Iris pigment epithelial cell (primary cell): ENCODE measurements at regions not wholly inside any gene's neighbourhood (a gene's known extent, or its start where the extent isn't known, plus 50 kb on each side); places are given as distances from the start of the nearest gene placed in this dataset.

Experiments
- DNase-seq: peaks from one replicate; pipeline ENCODE4 v3.0.0-alpha.2; 2011; ENCODE audit warnings: low read depth

DNA sequence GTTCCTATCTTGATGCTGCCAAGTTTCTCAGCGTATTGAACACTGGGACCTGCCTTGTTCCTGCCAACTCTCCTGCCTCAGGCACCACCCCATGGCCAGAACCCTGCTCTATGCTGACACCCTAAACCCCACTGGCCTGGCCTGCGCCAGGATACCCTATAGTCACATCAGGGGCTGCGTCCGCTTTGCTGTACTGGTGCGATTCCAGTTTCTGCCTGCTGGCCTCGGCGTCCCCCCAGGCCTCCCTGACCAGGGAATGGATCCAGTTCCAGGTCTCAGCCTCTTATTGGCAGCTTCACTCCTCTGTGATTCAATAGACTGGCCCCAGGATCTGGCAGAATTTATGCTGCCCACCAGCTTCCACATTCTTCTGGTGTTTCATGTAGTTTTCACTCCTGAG lies 55.0 kb downstream of the GPR6 start:
- DNase-seq, result no peak

DNA sequence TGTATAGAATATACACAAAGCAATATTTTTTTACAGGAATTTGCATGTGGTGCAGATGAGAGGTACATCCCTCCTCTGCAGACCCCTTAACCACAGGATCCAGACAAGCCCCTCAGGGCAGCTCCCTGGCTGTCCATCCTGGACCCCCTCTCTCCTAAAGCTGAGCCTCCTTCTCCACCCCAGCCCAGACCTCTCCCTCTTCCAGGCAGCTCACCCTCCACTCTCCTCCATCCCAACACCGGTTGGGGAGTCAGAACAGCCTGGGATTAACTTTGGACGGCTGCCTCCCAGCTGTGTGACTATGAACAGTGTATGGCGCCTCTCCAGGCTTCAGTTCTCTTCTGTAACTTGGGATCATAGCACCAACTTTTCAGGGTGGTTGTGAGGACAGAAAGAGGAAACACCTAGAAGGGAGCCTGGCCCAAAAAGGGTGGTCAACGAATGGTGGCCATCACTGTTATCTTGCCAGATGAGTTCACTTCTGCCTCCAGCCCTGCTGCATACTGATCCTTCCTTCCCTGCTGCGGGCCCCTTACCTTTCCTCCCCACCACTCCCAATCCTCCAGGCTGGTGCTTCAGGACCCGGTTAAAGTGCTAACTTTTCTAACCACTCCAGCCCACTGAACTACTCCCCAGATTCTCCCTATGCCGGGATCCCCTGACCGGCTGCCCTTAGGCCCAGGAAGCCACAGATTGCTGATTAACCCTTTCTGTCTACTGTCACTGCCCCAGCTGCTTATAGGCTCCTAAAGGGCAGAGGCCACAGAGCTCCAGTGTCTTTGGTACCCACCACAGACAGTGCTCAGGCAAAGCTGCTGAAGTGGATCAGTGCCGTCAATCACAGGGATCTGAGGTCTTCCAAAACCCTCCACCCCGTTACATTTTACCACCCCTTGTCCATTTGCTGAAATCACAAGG lies 55.9 kb downstream of the GPR6 start:
- no peak for DNase-seq

DNA sequence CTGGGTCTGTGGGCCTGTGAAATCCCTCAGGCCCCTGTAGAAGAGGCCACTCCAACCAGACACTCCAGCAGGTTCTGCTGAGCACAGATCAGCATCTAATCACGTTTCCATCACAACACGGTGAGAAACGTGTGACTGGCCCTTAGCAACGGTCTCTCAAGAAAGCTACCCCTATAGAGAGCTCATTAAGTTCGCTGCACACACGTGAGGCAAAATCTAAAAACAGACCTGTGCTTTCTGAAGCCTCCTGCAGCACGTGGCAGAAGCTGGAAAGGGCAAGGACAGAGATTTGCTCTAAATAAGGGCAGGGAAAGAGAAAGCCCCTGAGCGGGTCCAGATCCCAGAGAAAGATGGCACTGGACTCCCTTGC lies 56.5 kb downstream of the GPR6 start:
- no peak for DNase-seq

DNA sequence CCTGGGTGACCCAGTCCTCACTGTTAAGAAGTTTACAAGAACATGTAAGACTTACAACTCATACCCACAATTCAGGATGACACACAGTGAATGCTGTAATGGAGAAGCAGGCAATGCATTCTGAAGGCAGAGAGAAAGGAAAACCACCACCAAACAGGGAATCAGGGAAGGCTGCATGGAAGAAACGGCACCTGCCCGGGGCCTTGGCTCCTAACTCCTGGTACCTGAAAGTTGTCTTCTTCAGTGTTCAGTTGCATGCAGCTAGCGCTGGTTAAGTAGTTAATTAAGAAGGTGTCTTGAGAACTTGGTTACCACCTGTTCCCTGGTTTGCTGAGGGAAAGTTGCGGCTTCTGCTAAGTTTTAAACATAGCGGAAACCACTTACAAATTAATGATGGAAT lies 57.2 kb downstream of the GPR6 start:
- DNase-seq, result no peak

DNA sequence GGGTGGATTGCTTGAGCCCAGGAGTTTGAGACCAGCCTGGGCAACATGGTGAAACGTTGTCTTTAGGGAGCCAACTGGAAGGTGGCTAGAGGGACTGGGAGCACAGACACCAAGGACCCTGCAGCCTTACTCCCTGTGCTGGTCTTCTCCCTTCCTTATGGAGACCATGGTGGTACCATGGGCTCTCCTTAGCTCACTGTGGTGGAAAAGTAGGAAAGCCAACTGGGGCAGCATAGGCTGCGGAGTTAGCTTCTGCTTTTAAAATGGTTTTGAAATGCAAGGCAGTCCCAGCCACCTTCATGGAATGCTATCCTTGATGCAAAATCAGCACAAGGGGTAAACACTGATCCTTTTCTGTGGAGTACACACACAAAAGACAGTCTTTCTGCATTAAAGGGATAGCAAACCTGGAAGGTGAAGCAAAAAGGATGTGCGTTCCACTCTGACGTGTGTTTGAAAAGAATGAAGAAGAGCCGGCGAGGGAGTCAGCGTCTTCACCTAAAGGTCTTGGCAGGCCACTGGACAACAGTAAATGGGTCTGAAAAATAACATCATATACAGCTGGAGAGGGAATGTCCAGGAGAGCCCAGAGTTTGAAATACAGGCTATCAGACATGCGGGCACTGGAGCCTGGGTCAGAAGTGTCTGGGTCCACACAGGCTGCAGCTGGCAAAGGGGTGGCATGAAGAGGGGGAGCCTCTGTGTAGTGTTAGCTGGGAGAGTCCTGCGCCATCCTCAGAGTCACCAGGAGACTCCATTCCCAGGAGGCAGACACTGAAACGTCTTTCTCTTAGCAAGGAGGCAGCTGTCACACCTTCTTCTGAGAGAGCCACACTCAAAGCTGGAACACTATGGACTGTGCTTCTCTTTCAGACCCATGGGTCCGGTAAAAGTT lies 58.5 kb downstream of the GPR6 start:
- DNase-seq, result no peak

DNA sequence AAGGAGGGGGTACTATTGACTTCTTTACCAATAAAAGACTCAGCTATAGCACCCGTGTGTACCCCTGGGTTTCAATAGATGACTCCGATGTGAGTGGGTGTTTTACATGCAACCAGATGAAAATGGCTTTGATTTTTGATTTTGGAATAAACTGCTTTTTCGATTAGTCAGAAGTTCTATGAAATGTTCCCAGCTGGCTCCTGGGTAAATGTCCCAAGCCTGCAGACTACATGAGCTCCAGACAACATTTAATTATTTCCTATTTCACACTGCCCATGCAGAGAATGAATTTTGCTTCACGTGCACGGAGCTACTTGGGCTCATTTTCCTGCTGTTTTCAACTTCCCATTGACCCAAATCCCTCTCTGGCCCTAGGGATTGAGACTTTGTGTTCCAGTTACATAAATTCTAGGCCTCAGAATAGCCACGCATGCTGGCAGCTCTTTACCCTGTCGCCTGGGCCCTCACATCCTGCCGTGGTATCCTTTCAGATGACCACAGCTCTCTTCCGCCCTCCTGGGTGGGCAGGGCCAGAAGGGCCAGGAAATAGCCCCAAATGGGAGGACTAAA lies 59.7 kb downstream of the GPR6 start:
- DNase-seq, result no peak

DNA sequence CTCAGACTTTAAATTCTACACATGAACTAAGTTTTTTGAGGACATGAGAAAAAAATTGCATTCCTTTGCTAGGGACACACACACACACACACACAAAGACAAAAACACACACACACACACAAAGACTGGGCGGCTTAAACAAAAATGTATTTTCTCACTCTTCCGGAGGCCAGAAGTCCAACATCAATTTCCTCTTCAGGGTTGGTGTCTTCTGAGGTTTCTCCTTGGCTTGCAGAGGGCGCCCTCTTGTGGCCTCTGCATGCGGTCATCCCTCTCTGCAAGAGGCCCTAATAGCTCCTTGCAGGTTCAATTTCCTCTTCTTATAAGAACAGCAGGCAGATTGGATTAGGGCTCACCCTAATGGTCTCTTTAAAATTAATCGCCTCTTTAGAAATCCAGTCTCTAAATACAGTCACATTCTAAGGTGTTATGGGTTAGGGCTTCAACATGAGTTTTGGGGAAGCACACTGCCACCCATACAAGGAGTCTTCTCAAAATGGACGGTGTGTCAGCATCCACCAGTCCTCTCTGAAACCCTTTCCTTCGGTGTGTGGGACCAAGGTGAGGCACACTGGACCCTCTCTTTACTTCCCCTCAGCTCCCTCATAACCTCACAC lies 61.4 kb downstream of the GPR6 start:
- peak; percentile 91 for DNase-seq

DNA sequence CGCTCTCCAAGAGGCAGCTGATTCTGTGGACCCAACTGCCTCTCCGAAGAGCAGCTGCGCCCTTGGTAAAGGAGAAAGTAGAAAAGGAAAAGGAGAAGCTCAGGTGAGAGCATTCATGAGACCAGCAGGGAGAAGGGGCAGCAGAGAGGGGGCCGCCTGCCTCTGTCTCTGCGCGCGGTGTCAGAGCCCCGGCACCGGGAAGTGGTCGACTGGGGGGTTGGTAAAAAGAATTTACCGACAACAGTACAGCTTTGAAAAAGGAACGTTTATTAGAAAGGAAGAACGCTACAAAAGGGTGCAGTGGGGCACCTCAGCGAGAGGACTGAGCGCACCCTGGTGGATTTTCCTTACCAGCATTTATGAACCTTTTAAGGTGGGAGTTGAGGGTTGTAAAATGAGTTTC lies 61.9 kb downstream of the GPR6 start:
- peak; percentile 22 for DNase-seq

DNA sequence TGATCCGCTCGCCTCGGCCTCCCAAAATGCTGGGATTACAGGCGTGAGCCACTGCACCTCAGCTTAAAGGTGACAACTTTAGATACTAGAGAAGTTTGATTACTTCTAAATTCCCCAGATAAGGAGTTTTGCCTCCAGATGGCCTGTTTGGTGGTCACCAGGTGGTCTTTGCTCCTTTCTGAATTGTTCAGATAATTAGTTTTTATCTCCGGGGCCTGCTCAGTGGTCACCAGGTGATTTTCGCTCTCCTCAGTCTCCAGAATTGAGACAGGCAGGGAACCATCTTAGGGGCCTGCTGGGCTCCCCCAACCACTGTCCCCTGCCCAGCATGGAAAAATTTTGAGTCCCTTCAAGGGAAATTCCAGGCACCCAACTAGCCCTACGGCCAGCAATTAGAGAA lies 62.6 kb downstream of the GPR6 start:
- no peak for DNase-seq

DNA sequence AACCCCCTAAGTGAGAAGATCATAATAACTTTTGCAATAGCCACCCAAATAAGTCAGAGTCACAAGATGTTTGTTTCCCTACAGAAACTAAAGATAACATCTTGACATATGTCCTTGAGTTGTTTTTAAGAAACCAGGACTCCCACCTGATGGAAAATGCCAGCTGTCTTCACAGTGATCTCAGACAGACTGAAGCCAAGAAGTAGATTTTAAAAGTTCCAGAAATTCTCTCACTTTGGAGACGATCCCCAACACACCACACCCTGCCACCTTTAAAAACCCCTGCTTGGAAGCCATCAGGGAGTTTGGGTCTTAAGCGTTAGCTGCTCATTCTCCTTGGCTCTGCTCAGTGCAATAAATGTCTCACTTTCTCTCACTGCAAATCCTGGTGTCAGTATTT lies 63.0 kb downstream of the GPR6 start:
- DNase-seq, result no peak

DNA sequence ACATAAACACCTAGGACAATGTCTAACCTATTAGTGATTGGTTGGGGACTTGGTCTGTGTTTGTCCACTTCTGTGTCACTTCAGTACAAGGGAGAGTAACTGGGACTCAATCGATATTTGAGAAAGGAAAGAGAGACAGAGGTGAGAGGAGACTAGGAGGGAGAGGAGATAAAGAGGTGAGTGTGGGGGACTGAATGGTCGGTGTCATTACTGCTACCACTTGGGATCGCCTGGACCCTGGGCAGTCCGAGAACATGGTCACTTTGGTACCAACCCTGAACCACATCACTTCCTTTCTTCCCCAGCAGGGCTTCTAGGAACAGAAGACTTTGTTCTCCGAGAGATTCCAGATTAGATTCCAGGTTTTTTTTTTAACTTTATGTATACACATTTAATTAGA lies 63.7 kb downstream of the GPR6 start:
- DNase-seq, result no peak

DNA sequence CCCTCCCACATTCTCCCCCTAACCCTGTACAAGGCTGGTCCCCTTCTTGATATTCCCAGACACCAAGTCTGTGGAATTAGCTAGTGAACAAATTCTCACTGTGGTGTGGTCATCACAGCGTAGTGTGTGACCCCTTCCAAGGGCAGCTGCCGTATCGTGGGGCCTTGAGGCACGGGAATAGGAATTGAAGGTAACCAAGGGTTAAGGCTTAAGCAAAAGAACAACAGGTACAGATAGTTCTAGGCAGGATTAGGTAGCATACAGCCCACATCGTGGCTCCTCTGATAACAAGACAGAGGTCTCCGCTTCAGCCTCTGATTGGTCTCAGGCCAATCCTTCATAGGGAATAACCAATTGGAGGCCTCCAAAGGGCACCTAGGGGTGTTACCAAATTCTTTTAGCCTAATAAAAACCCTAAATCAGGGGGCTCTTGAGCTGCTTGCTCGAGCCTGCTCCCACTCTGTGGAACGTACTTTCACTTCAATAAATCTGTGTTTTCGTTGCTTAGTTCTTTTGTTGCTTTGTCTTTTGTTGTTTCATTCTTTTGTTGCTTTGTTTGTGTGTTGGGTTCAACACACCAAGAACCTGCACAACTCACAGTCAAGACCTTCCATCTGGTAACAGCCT lies 64.7 kb downstream of the GPR6 start:
- DNase-seq, result no peak

DNA sequence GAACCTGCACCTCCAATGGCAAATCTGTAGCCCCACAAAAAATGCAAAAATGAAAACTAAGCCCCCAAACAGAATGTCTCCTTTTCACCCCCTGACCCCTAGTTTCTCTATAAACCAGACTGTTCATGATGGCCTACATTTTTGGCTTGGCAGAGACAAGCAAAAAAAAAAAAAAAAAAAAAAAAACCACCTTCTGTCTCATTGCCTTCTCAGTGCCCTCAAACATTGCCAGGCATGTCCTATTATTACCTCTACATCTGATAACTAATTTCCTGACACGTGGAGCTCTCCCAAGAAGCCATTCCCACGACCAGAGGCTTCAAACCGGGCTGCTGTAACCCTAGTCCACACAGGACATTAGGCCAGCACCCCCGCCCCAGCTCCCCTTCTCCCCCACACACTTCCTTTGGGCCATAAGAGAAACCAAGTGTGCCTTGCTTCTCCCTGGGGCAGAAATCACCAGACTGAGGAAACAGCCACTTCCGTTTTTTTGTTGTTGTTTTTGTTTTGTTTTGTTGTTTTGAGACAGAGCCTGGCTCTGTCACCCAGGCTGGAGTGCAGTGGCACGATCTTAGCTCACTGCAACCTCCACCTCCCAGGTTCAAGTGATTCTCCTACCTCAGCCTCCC lies 65.4 kb downstream of the GPR6 start:
- no peak for DNase-seq

DNA sequence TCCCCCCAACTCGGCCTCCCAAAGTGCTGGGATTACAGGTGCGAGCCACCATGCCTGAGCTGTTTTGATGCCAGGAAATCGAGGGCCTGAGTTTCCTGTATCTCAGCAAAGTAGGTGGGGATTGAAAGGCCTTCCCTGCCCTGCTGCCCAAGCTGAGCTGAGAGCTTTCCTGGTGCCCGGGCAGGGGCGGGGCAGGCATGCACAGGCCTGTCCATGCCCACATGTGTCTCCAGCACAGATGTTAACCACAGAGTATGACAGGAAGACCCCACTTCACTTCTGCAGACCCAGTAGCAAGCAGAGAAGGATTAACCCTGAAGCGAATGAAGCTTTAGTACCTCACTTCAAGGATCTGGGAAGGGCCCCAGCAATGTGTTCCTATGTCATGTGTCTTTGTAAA lies 66.0 kb downstream of the GPR6 start:
- DNase-seq, result no peak

DNA sequence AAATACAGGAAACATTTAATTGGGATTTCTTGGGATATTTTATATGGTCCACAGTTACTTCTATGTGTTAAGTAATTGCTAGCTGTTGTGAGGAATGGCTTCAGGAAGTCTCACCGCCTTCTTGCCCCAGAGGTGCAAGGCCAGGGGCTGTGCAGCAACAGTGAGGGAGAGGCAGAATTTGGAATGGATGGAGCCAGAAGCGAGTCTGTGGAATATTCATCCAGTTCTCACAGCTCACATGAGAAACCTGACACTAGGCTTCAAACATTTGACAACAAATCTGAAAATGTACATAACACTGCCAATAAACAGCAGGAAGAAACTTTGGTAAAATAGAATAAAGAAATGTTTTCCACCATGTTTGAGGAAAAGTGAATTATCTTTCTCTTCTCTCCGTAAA lies 66.5 kb downstream of the GPR6 start:
- DNase-seq, result no peak

DNA sequence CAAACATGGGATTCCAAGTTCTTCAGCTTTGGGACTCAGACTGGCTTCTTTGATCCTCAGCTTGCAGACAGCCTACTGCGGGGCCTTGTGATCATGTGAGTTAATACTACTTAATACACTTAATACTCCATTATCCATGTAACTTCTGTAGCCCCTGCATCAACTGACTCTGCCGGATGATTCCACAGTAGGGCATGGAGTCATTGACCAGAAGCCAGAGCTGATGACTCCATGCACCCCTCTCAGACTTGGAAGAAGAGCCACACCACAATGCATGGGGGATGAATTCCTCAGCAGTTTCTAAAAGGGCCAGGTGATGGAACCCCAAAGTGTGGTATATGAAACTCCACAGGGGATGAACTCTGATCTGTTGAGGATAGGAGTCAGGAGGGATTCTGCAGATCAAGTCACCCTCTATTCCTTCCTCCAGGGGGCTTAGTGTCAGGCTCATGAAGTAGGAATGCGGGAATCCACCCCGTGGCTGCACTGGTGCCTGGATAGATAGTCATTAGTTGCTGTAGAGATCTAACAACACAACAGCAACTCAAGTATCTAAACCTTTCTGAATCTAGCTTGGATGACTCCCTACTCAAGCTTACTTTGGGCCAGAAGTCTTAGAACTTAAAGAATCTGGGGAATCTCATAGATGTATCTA lies 70.2 kb downstream of the GPR6 start:
- DNase-seq, result peak; percentile 3

DNA sequence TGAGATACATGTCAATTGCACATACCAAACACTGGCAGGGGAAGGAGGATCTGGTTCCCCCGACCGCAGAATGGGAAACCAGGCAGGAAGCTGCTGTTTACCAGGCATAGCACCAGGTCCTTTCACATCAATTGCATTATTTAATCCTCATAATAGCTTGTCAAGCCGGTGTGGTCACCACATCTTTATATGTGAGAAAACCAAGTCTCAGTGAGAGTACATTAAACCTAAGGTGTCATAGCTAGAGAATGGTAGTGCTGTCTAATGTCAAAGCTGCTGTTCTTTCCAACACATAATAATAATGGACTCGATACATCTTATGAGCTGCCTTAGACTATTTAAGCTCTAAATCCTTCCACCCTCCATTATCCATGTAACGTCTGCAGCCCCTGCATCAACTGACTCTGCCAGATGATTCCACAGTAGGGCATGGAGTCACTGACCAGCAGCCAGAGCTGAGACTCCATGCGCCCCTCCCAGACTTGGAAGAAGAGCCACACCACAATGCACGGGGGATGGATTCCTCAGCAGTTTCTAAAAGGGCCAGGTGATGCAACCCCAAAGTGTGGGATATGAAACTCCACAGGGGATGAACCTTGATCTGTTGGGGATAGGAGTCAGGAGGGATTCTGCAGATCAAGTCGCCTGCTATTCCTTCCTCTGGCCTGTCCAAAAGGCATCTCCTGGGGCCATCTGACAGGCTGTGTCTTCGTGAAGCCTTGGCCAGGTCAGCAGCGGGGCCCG lies 71.8 kb downstream of the GPR6 start:
- no peak for DNase-seq
